K562 (cell line): ENCODE measurements at regions not wholly inside any gene's neighbourhood (a gene's known extent, or its start where the extent isn't known, plus 50 kb on each side); places are given as distances from the start of the nearest gene placed in this dataset.
A peak's percentile ranks its signal among the peaks of the same experiment; 100 is the strongest.

ENCODE experiments used
- CBX2 ChIP-seq: fragments of 200-600 bp; sonication (generic); IDR thresholded peaks from one replicate; pipeline ENCODE4 v1.6.1; 2012; ENCODE audit warnings: mild to moderate bottlenecking, low read length, inconsistent platforms; ENCODE audit not compliant: insufficient read depth, poor library complexity, severe bottlenecking
- ETV5 ChIP-seq: sonication (generic); formaldehyde crosslinking; IDR thresholded peaks from 2 replicates; pipeline ENCODE4 v1.4.0; 2020; ENCODE audit warnings: low read depth, mild to moderate bottlenecking, missing genetic modification reagents
- GABPB2 ChIP-seq: fragments of 250-450 bp; sonication (Bioruptor Pico); conservative IDR thresholded peaks from 2 replicates; pipeline ENCODE4 v1.5.1; 2021; ENCODE audit warnings: mild to moderate bottlenecking
- SRSF1 ChIP-seq: fragments of 200-400 bp; formaldehyde crosslinking; IDR thresholded peaks from 2 replicates; pipeline ENCODE4 v1.6.1; 2017; ENCODE audit warnings: mild to moderate bottlenecking, low read depth, low read length, moderate library complexity
- TEAD4 ChIP-seq, 2 experiments: sonication (generic) in 1 of 2; formaldehyde crosslinking in 1 of 2; IDR thresholded peaks; 2 replicates each; pipeline versions ENCODE4 v1.6.1 to v1.8.0; 2012 to 2022; ENCODE audit warnings: borderline replicate concordance in 1 of 2, inconsistent platforms in 1 of 2, low read length in 1 of 2, mild to moderate bottlenecking in 1 of 2, missing genetic modification reagents in 1 of 2
- ZNF134 ChIP-seq: fragments of 250-450 bp; sonication (Bioruptor Pico); conservative IDR thresholded peaks from 2 replicates; pipeline ENCODE4 v1.4.0; 2020
- ZNF347 ChIP-seq: fragments of 450-650 bp; formaldehyde crosslinking; IDR thresholded peaks from 2 replicates; pipeline ENCODE4 v1.4.0; 2020; ENCODE audit warnings: low read depth, mild to moderate bottlenecking, moderate library complexity
- TF ChIP-seq, protein P1 (sequence below), 2 experiments: fragments of 450-650 bp; IDR thresholded peaks; 2 replicates each; pipeline ENCODE4 v1.6.1; 2018; ENCODE audit warnings: mild to moderate bottlenecking in 2 of 2, low read depth in 1 of 2; ENCODE audit not compliant: partially characterized antibody in 2 of 2
- TF ChIP-seq, protein P2 (sequence below): sonication (generic); formaldehyde crosslinking; IDR thresholded peaks from 2 replicates; pipeline ENCODE4 v1.8.0; 2023; ENCODE audit warnings: mild to moderate bottlenecking, missing genetic modification reagents
- TF ChIP-seq, protein P3 (sequence below): fragments of 450-650 bp; IDR thresholded peaks from 2 replicates; pipeline ENCODE4 v1.6.1; 2016
- TF ChIP-seq, protein P4 (sequence below): fragments of 250-450 bp; sonication (Bioruptor Pico); IDR thresholded peaks from 2 replicates; pipeline ENCODE4 v1.5.0; 2021
- TF ChIP-seq, protein P5 (sequence below), 3 experiments: IDR thresholded peaks in 2 of 3; conservative IDR thresholded peaks in 1 of 3; 2 replicates each; pipeline ENCODE4 v1.5.1; 2011 to 2012; ENCODE audit warnings: low read length in 3 of 3, mild to moderate bottlenecking in 3 of 3, control low read depth in 2 of 3, improper control_type of control experiment in 1 of 3, inconsistent platforms in 1 of 3, low read depth in 1 of 3, mixed read lengths in 1 of 3, moderate library complexity in 1 of 3; ENCODE audit not compliant: insufficient read depth in 2 of 3

DNA sequence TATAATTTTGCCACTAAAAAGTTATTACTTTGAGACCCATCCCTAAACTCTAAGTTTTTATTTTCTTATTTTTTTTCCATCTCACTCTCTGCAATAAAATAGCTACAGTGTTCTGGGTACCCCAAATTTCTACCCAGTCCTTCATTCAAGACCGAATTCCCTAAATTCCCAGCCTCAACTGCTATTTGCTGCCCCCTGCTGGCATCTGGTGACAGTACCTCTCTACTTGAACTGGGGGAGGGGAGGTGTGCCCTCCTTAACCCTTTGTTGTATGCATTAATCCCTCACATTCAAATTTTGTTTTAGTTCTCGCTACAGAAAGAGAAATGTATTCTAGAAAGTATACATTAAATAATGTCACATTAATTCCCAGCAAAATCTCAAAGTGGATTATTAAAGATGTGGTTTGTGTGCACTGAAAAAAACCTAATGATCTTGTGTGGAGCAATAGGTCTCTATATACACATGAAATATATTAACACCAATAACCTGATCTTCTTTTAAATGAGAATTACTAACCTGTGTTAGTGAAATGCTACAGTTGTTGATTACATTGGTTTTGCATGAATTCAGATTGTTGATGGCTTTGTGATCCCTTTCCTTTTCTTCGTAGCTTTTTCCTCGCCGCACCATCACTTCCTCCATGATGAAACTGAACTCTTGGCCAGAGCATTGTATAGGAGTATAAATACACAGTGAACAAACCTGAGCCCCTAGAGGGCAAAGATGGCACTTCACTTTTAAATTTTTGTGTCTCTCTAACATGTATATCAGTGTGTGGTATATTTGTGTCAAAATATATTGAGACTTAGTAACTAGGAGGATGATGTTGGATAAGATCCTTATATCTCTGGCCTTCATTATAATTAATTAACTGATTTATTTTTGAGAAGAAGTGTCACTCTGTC, 590.0 kb downstream of the METTL15 start (continued):
- TF ChIP-seq, protein P1, sequence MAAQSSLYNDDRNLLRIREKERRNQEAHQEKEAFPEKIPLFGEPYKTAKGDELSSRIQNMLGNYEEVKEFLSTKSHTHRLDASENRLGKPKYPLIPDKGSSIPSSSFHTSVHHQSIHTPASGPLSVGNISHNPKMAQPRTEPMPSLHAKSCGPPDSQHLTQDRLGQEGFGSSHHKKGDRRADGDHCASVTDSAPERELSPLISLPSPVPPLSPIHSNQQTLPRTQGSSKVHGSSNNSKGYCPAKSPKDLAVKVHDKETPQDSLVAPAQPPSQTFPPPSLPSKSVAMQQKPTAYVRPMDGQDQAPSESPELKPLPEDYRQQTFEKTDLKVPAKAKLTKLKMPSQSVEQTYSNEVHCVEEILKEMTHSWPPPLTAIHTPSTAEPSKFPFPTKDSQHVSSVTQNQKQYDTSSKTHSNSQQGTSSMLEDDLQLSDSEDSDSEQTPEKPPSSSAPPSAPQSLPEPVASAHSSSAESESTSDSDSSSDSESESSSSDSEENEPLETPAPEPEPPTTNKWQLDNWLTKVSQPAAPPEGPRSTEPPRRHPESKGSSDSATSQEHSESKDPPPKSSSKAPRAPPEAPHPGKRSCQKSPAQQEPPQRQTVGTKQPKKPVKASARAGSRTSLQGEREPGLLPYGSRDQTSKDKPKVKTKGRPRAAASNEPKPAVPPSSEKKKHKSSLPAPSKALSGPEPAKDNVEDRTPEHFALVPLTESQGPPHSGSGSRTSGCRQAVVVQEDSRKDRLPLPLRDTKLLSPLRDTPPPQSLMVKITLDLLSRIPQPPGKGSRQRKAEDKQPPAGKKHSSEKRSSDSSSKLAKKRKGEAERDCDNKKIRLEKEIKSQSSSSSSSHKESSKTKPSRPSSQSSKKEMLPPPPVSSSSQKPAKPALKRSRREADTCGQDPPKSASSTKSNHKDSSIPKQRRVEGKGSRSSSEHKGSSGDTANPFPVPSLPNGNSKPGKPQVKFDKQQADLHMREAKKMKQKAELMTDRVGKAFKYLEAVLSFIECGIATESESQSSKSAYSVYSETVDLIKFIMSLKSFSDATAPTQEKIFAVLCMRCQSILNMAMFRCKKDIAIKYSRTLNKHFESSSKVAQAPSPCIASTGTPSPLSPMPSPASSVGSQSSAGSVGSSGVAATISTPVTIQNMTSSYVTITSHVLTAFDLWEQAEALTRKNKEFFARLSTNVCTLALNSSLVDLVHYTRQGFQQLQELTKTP (IDR thresholded peaks at IDR 0.05; ENCODE audit: low read depth in 1 of 2, partially characterized antibody in 2 of 2) = no peak
- TF ChIP-seq TEAD4 (IDR thresholded peaks at IDR 0.05; ENCODE audit: low read length) (peak; percentile 20; the same call in 1 of the 2 replicates), TEAD4 (CRISPR knock-in tag; IDR thresholded peaks at IDR 0.05; ENCODE audit: borderline replicate concordance) (no peak), ZNF347 (CRISPR knock-in tag) (no peak), ZNF134 (CRISPR knock-in tag) (no peak), ETV5 (CRISPR knock-in tag) (no peak), CBX2 (no peak), GABPB2 (CRISPR knock-in tag) (no peak), SRSF1 (no peak)
- TF ChIP-seq, protein P2, sequence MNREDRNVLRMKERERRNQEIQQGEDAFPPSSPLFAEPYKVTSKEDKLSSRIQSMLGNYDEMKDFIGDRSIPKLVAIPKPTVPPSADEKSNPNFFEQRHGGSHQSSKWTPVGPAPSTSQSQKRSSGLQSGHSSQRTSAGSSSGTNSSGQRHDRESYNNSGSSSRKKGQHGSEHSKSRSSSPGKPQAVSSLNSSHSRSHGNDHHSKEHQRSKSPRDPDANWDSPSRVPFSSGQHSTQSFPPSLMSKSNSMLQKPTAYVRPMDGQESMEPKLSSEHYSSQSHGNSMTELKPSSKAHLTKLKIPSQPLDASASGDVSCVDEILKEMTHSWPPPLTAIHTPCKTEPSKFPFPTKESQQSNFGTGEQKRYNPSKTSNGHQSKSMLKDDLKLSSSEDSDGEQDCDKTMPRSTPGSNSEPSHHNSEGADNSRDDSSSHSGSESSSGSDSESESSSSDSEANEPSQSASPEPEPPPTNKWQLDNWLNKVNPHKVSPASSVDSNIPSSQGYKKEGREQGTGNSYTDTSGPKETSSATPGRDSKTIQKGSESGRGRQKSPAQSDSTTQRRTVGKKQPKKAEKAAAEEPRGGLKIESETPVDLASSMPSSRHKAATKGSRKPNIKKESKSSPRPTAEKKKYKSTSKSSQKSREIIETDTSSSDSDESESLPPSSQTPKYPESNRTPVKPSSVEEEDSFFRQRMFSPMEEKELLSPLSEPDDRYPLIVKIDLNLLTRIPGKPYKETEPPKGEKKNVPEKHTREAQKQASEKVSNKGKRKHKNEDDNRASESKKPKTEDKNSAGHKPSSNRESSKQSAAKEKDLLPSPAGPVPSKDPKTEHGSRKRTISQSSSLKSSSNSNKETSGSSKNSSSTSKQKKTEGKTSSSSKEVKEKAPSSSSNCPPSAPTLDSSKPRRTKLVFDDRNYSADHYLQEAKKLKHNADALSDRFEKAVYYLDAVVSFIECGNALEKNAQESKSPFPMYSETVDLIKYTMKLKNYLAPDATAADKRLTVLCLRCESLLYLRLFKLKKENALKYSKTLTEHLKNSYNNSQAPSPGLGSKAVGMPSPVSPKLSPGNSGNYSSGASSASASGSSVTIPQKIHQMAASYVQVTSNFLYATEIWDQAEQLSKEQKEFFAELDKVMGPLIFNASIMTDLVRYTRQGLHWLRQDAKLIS = no peak
- TF ChIP-seq, protein P3, sequence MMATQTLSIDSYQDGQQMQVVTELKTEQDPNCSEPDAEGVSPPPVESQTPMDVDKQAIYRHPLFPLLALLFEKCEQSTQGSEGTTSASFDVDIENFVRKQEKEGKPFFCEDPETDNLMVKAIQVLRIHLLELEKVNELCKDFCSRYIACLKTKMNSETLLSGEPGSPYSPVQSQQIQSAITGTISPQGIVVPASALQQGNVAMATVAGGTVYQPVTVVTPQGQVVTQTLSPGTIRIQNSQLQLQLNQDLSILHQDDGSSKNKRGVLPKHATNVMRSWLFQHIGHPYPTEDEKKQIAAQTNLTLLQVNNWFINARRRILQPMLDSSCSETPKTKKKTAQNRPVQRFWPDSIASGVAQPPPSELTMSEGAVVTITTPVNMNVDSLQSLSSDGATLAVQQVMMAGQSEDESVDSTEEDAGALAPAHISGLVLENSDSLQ = no peak
- TF ChIP-seq, protein P4, sequence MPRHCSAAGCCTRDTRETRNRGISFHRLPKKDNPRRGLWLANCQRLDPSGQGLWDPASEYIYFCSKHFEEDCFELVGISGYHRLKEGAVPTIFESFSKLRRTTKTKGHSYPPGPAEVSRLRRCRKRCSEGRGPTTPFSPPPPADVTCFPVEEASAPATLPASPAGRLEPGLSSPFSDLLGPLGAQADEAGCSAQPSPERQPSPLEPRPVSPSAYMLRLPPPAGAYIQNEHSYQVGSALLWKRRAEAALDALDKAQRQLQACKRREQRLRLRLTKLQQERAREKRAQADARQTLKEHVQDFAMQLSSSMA (CRISPR knock-in tag) = no peak
- TF ChIP-seq, protein P5, sequence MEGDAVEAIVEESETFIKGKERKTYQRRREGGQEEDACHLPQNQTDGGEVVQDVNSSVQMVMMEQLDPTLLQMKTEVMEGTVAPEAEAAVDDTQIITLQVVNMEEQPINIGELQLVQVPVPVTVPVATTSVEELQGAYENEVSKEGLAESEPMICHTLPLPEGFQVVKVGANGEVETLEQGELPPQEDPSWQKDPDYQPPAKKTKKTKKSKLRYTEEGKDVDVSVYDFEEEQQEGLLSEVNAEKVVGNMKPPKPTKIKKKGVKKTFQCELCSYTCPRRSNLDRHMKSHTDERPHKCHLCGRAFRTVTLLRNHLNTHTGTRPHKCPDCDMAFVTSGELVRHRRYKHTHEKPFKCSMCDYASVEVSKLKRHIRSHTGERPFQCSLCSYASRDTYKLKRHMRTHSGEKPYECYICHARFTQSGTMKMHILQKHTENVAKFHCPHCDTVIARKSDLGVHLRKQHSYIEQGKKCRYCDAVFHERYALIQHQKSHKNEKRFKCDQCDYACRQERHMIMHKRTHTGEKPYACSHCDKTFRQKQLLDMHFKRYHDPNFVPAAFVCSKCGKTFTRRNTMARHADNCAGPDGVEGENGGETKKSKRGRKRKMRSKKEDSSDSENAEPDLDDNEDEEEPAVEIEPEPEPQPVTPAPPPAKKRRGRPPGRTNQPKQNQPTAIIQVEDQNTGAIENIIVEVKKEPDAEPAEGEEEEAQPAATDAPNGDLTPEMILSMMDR (IDR thresholded peaks at IDR 0.05 in 2 of 3, conservative IDR thresholded peaks at IDR 0.05 in 1 of 3; ENCODE audit: insufficient read depth in 2 of 3, low read depth in 1 of 3, low read length in 3 of 3) = peak; percentile 54 to 64 (median 60)
